HepG2 (cell line): ENCODE measurements at regions not wholly inside any gene's neighbourhood (a gene's known extent, or its start where the extent isn't known, plus 50 kb on each side); places are given as distances from the start of the nearest gene placed in this dataset.

Source experiments
- ATAC-seq: fragments of 200-7000 bp; cut with Tn5 transposase; 3 replicates; pipeline ENCODE4 v1.9.1; 2020; ENCODE audit warnings: mild to moderate bottlenecking, moderate library complexity
- BruUV-seq: library from RNA; stranded (reverse); fragments of 400-500 nt; replicated peaks from 2 replicates; lab custom pipeline; 2021; lab: Mats Ljungman, UMichigan
- CTCF ChIA-PET: fragments of 300-600 bp; formaldehyde crosslinking; extraction: SDS; loops from one replicate; lab custom pipeline; 2021; ENCODE audit warnings: low total read pairs, inconsistent platforms, low intra/inter-chr PET ratio; lab: Yijun Ruan, JAX
- POLR2A ChIA-PET: fragments of 350-600 bp; sonication (Branson Sonifier 250); formaldehyde crosslinking; loops from one replicate; lab custom pipeline; 2020; ENCODE audit warnings: antibody characterized with exemption, inconsistent platforms; lab: Yijun Ruan, JAX
- DNase-seq: peaks from one replicate; pipeline ENCODE4 v3.0.0-alpha.2; 2015; ENCODE audit warnings: low spot score
- FAIRE-seq: peaks from 3 replicates; lab custom pipeline; 2011; peaks lifted over from hg19 to GRCh38; lab: Jason Lieb, UNC
- H2AFZ ChIP-seq: one replicate; pipeline ENCODE4 v1.6.1; 2011; ENCODE audit warnings: low read length, inconsistent platforms
- H3K27ac ChIP-seq: fragments of 300-600 bp; 3 replicates; pipeline ENCODE4 v1.8.0; 2011; ENCODE audit warnings: mixed run types, mild to moderate bottlenecking, mixed read lengths, low read length, inconsistent platforms; ENCODE audit not compliant: insufficient read depth; ENCODE audit errors: extremely low read length
- H3K27me3 ChIP-seq, 2 experiments: fragments of 200-600 bp in 1 of 2; 2 replicates in 1 of 2; 3 replicates in 1 of 2; pipeline versions ENCODE4 v1.6.0 to v1.8.0; 2011; ENCODE audit warnings: low read length in 2 of 2, mild to moderate bottlenecking in 2 of 2, moderate library complexity in 2 of 2, inconsistent platforms in 1 of 2; ENCODE audit not compliant: insufficient read depth in 2 of 2, control insufficient read depth in 1 of 2
- H3K36me3 ChIP-seq, 2 experiments: fragments of 200-600 bp in 1 of 2; replicated peaks in 1 of 2; 2 replicates in 1 of 2; 3 replicates in 1 of 2; pipeline versions ENCODE4 v1.5.1 to v1.8.0; 2011; ENCODE audit warnings: low read length in 2 of 2, inconsistent platforms in 1 of 2; ENCODE audit not compliant: insufficient read depth in 2 of 2, control insufficient read depth in 1 of 2
- H3K4me1 ChIP-seq: 2 replicates; pipeline ENCODE4 v1.5.1; 2012; ENCODE audit warnings: low read length, inconsistent platforms; ENCODE audit not compliant: insufficient read depth
- H3K4me2 ChIP-seq: 2 replicates; pipeline ENCODE4 v1.6.0; 2011; ENCODE audit warnings: low read depth, low read length, inconsistent platforms
- H3K4me3 ChIP-seq, 3 experiments: fragments of 200-600 bp in 1 of 3; sonication (generic), shearing (Covaris generic) in 1 of 3; replicated peaks in 1 of 3; 2 replicates each; pipeline ENCODE4 v1.5.1; 2011 to 2016; ENCODE audit warnings: low read length in 3 of 3, inconsistent platforms in 2 of 3, low read depth in 2 of 3, mild to moderate bottlenecking in 2 of 3, control low read depth in 1 of 3, mixed read lengths in 1 of 3; ENCODE audit not compliant: insufficient read depth in 1 of 3
- H3K79me2 ChIP-seq: one replicate; pipeline ENCODE4 v1.6.1; 2011; ENCODE audit warnings: low read length, inconsistent platforms; ENCODE audit not compliant: insufficient read depth
- H3K9ac ChIP-seq: 2 replicates; pipeline ENCODE4 v1.6.0; 2011; ENCODE audit warnings: mild to moderate bottlenecking, low read depth, low read length, inconsistent platforms; ENCODE audit not compliant: insufficient read depth
- H3K9me3 ChIP-seq: 2 replicates; pipeline ENCODE4 v1.5.1; 2012; ENCODE audit warnings: mild to moderate bottlenecking, low read length
- H4K20me1 ChIP-seq: 2 replicates; pipeline ENCODE4 v1.6.0; 2011; ENCODE audit warnings: inconsistent platforms, mild to moderate bottlenecking, low read length, moderate library complexity; ENCODE audit not compliant: insufficient read depth
- BCL6 ChIP-seq: IDR thresholded peaks from 2 replicates; pipeline ENCODE4 v1.6.1; 2016; ENCODE audit warnings: missing genetic modification reagents, missing compliant biosample characterization
- DPF2 ChIP-seq: sonication (generic); formaldehyde crosslinking; IDR thresholded peaks from 2 replicates; pipeline ENCODE4 v1.4.0; 2020; ENCODE audit warnings: mild to moderate bottlenecking, low read depth, missing genetic modification reagents, borderline replicate concordance
- FOXA3 ChIP-seq: IDR thresholded peaks from 2 replicates; pipeline ENCODE4 v1.6.1; 2016; ENCODE audit warnings: missing genetic modification reagents, missing compliant biosample characterization
- HOXA5 ChIP-seq: sonication (generic); formaldehyde crosslinking; IDR thresholded peaks from 2 replicates; pipeline ENCODE4 v1.4.0; 2020; ENCODE audit warnings: missing genetic modification reagents
- KDM5A ChIP-seq: fragments of 200-600 bp; sonication (generic); IDR thresholded peaks from 2 replicates; pipeline ENCODE4 v1.7.0; 2018; ENCODE audit warnings: antibody characterized with exemption, mild to moderate bottlenecking, low read length, borderline replicate concordance
- PHF8 ChIP-seq: sonication (generic); formaldehyde crosslinking; IDR thresholded peaks from 2 replicates; pipeline ENCODE4 v1.5.0; 2020; ENCODE audit warnings: missing genetic modification reagents
- RAD21 ChIP-seq: fragments of 450-650 bp; formaldehyde crosslinking; IDR thresholded peaks from 2 replicates; pipeline ENCODE4 v1.5.0; 2020; ENCODE audit warnings: mild to moderate bottlenecking
- RFX5 ChIP-seq: IDR thresholded peaks from 2 replicates; pipeline ENCODE4 v1.6.1; 2011; ENCODE audit warnings: low read depth, low read length, improper control_type of control experiment
- TEAD3 ChIP-seq: optimal IDR thresholded peaks from 2 replicates; pipeline ENCODE3; 2016; ENCODE audit warnings: borderline replicate concordance
- ZNF644 ChIP-seq: IDR thresholded peaks from 2 replicates; pipeline ENCODE4 v1.6.1; 2016; ENCODE audit warnings: low read depth
- ZNF839 ChIP-seq: sonication (generic); formaldehyde crosslinking; IDR thresholded peaks from 2 replicates; pipeline ENCODE4 v1.4.0; 2020; ENCODE audit warnings: missing genetic modification reagents, mild to moderate bottlenecking, borderline replicate concordance
- ZNF878 ChIP-seq: sonication (generic); formaldehyde crosslinking; IDR thresholded peaks from 2 replicates; pipeline ENCODE4 v1.8.1; 2023; ENCODE audit warnings: mild to moderate bottlenecking, missing genetic modification reagents, moderate library complexity
- ZSCAN31 ChIP-seq: sonication (generic); formaldehyde crosslinking; IDR thresholded peaks from 2 replicates; pipeline ENCODE4 v1.5.0; 2020; ENCODE audit warnings: low read depth, mild to moderate bottlenecking, missing genetic modification reagents
- WGBS: methylation state at CpG from one replicate; pipeline ENCODE4 v1.1.6; 2017; ENCODE audit warnings: low lambda C conversion rate; 5-methylcytosine and 5-hydroxymethylcytosine counted together
- in situ Hi-C: cut with HindIII; loops from 2 replicates; pipeline ENCODE4 v1.10.0; 2017; ENCODE audit warnings: low pct_unique_long_range_greater_than_20kb; ENCODE audit not compliant: extremely low pct_ligation_motif_present
- intact Hi-C: fragments of 100-400 bp; cut with micrococcal nuclease; formaldehyde crosslinking; loops from one replicate; pipeline ENCODE4 v1.10.0; 2022; ENCODE audit not compliant: unreplicated experiment
- TF ChIP-seq, protein P1 (sequence below): sonication (generic); formaldehyde crosslinking; IDR thresholded peaks from 2 replicates; pipeline ENCODE4 v1.4.0; 2020; ENCODE audit warnings: missing genetic modification reagents, borderline replicate concordance
- TF ChIP-seq, protein P2 (sequence below): IDR thresholded peaks from 2 replicates; pipeline ENCODE4 v1.6.1; 2016; ENCODE audit warnings: low read depth

DNA sequence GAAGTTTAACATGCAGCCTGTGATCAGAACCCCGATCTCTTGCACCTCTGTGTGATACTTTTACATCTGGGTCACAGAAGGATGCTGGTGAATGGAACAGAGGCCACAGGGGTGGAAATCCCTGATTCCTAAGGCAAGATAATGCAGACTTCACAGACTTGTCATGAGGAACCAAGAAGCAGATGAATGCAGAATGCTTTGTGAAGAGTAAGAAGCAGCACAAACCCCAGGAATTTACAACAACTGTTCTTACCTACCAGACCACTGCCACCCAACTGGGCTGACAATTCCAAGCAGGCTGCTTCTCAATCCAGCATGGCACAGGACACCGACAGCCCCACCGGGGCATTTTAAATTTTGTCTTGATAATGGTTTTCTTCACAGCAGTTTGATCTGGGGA lies 113.2 kb upstream of the CD93 start:
- no peak for ATAC-seq
- in situ Hi-C loops (no loop called here), intact Hi-C loops (no loop called here)
- Histone ChIP-seq H3K4me2 (no peak overlapping the region), H3K4me3 (no peak overlapping the region), H3K9ac (no peak overlapping the region), H3K79me2 (no peaks in the 10 kb centered on the region), H3K4me1 (no peaks in the 10 kb centered on the region), H3K36me3 (no peaks in the 10 kb centered on the region), H2AFZ (no peak overlapping the region), H4K20me1 (no peaks in the 10 kb centered on the region), H3K9me3 (no peaks in the 10 kb centered on the region), H3K27me3 (peaks cover 0 to 10% of the 10 kb centered on the region in 2 experiments; a peak in 2 of 5 replicates), H3K27ac (no peak overlapping the region)
- TF ChIP-seq BCL6: no peak
- TF ChIP-seq ZNF839 (CRISPR knock-in tag): no peak
- TF ChIP-seq, protein P1, sequence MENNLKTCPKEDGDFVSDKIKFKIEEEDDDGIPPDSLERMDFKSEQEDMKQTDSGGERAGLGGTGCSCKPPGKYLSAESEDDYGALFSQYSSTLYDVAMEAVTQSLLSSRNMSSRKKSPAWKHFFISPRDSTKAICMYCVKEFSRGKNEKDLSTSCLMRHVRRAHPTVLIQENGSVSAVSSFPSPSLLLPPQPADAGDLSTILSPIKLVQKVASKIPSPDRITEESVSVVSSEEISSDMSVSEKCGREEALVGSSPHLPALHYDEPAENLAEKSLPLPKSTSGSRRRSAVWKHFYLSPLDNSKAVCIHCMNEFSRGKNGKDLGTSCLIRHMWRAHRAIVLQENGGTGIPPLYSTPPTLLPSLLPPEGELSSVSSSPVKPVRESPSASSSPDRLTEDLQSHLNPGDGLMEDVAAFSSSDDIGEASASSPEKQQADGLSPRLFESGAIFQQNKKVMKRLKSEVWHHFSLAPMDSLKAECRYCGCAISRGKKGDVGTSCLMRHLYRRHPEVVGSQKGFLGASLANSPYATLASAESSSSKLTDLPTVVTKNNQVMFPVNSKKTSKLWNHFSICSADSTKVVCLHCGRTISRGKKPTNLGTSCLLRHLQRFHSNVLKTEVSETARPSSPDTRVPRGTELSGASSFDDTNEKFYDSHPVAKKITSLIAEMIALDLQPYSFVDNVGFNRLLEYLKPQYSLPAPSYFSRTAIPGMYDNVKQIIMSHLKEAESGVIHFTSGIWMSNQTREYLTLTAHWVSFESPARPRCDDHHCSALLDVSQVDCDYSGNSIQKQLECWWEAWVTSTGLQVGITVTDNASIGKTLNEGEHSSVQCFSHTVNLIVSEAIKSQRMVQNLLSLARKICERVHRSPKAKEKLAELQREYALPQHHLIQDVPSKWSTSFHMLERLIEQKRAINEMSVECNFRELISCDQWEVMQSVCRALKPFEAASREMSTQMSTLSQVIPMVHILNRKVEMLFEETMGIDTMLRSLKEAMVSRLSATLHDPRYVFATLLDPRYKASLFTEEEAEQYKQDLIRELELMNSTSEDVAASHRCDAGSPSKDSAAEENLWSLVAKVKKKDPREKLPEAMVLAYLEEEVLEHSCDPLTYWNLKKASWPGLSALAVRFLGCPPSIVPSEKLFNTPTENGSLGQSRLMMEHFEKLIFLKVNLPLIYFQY: no peak
- TF ChIP-seq RAD21: no peak
- TF ChIP-seq PHF8 (CRISPR knock-in tag): no peak
- TF ChIP-seq, protein P2, sequence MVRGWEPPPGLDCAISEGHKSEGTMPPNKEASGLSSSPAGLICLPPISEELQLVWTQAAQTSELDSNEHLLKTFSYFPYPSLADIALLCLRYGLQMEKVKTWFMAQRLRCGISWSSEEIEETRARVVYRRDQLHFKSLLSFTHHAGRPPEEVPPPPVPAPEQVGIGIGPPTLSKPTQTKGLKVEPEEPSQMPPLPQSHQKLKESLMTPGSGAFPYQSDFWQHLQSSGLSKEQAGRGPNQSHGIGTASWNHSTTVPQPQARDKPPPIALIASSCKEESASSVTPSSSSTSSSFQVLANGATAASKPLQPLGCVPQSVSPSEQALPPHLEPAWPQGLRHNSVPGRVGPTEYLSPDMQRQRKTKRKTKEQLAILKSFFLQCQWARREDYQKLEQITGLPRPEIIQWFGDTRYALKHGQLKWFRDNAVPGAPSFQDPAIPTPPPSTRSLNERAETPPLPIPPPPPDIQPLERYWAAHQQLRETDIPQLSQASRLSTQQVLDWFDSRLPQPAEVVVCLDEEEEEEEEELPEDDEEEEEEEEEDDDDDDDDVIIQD (CRISPR knock-in tag): no peak
- no peak for TF ChIP-seq HOXA5
- no peak for TF ChIP-seq TEAD3 (CRISPR knock-in tag)
- TF ChIP-seq ZSCAN31: no peak
- no peak for TF ChIP-seq ZNF878 (CRISPR knock-in tag)
- TF ChIP-seq DPF2 (CRISPR knock-in tag): no peak
- no peak for TF ChIP-seq FOXA3 (CRISPR knock-in tag)
- TF ChIP-seq RFX5: no peak
- no peak for TF ChIP-seq KDM5A
- no peak for TF ChIP-seq ZNF644
- DNase-seq: no peak
- ChIA-PET POLR2A (no interaction called here), CTCF (no interaction called here)
- no peak for FAIRE-seq
- no TSS peak for BruUV-seq
- 53% methylated on average over 3 of the region's 3 CpGs for WGBS
